GM21723 (cell line): ENCODE measurements at regions not wholly inside any gene's neighbourhood (a gene's known extent, or its start where the extent isn't known, plus 50 kb on each side); places are given as distances from the start of the nearest gene placed in this dataset.

Experiments
- ATAC-seq: cut with Tn5 transposase; IDR thresholded peaks from one replicate; pipeline ENCODE4 v1.9.1; 2021; ENCODE audit warnings: mild to moderate bottlenecking, moderate library complexity; ENCODE audit not compliant: unreplicated experiment

- ATAC-seq = no peak
Measured at GRCh38 chr9:80602291-80602690, 1030.5 kb downstream of the TLE4 start.

- ATAC-seq = no peak
Measured at GRCh38 chr9:80596579-80596978, 1024.8 kb downstream of the TLE4 start.

- ATAC-seq = no peak
Measured at GRCh38 chr9:80595192-80595591, 1023.4 kb downstream of the TLE4 start.

GRCh38 chr9:80592413-80592812 lies 1020.6 kb downstream of the TLE4 start:
- no peak for ATAC-seq

GRCh38 chr9:80586786-80587330 lies 1015.1 kb downstream of the TLE4 start:
- ATAC-seq = no peak

- no peak for ATAC-seq
Measured at GRCh38 chr9:80571953-80572352, 1000.2 kb downstream of the TLE4 start.

- ATAC-seq = no peak
Measured at GRCh38 chr9:80569236-80569635, 997.5 kb downstream of the TLE4 start.

- no peak for ATAC-seq
Measured at GRCh38 chr9:80561526-80561925, 989.8 kb downstream of the TLE4 start.

- no peak for ATAC-seq
Measured at GRCh38 chr9:80560976-80561375, 989.2 kb downstream of the TLE4 start.

GRCh38 chr9:80557256-80557655 lies 985.5 kb downstream of the TLE4 start:
- no peak for ATAC-seq

GRCh38 chr9:80556631-80557030 lies 984.9 kb downstream of the TLE4 start:
- no peak for ATAC-seq

- ATAC-seq = no peak
Measured at GRCh38 chr9:80555782-80556325, 984.1 kb downstream of the TLE4 start.

- no peak for ATAC-seq
Measured at GRCh38 chr9:80554856-80555255, 983.1 kb downstream of the TLE4 start.

- ATAC-seq = no peak
Measured at GRCh38 chr9:80554301-80554700, 982.5 kb downstream of the TLE4 start.

- ATAC-seq = no peak
Measured at GRCh38 chr9:80552931-80553330, 981.2 kb downstream of the TLE4 start.

GRCh38 chr9:80550181-80550580 lies 978.4 kb downstream of the TLE4 start:
- ATAC-seq = no peak

- no peak for ATAC-seq
Measured at GRCh38 chr9:80547613-80548012, 975.8 kb downstream of the TLE4 start.

GRCh38 chr9:80540387-80540786 lies 968.6 kb downstream of the TLE4 start:
- ATAC-seq = no peak

GRCh38 chr9:80538976-80539375 lies 967.2 kb downstream of the TLE4 start:
- ATAC-seq = no peak

- ATAC-seq = no peak
Measured at GRCh38 chr9:80522465-80522864, 950.7 kb downstream of the TLE4 start.

GRCh38 chr9:80521151-80521550 lies 949.4 kb downstream of the TLE4 start:
- ATAC-seq = no peak

GRCh38 chr9:80520231-80520630 lies 948.5 kb downstream of the TLE4 start:
- no peak for ATAC-seq

GRCh38 chr9:80518441-80518840 lies 946.7 kb downstream of the TLE4 start:
- no peak for ATAC-seq
